BE2C (cell line): ENCODE measurements at regions not wholly inside any gene's neighbourhood (a gene's known extent, or its start where the extent isn't known, plus 50 kb on each side); places are given as distances from the start of the nearest gene placed in this dataset.
"Not testable (repeated sequence)": the region's sequence is repeated elsewhere in the genome, so short reads cannot be mapped to it uniquely, and the experiment has no call there.

Source experiments
- DNase-seq: peaks from one replicate; pipeline ENCODE4 v3.0.0-alpha.2; 2020
- H3K27me3 ChIP-seq: fragments of 250-450 bp; sonication (Bioruptor Pico); 2 replicates; pipeline ENCODE4 v1.5.1; 2020; ENCODE audit warnings: mild to moderate bottlenecking
- H3K36me3 ChIP-seq: fragments of 250-450 bp; sonication (Bioruptor Pico); 2 replicates; pipeline ENCODE4 v1.5.1; 2020; ENCODE audit warnings: mild to moderate bottlenecking
- H3K4me1 ChIP-seq: fragments of 250-450 bp; sonication (Bioruptor Pico); 2 replicates; pipeline ENCODE4 v1.5.1; 2020
- H3K4me3 ChIP-seq: 2 replicates; pipeline ENCODE4 v1.5.1; 2011; ENCODE audit warnings: low read depth, low read length
- H3K9me3 ChIP-seq: fragments of 250-450 bp; sonication (Bioruptor Pico); 2 replicates; pipeline ENCODE4 v1.5.1; 2020
- TF ChIP-seq, protein P1 (sequence below): IDR thresholded peaks from 2 replicates; pipeline ENCODE4 v1.5.1; 2012; ENCODE audit warnings: mild to moderate bottlenecking, low read depth, low read length

DNA sequence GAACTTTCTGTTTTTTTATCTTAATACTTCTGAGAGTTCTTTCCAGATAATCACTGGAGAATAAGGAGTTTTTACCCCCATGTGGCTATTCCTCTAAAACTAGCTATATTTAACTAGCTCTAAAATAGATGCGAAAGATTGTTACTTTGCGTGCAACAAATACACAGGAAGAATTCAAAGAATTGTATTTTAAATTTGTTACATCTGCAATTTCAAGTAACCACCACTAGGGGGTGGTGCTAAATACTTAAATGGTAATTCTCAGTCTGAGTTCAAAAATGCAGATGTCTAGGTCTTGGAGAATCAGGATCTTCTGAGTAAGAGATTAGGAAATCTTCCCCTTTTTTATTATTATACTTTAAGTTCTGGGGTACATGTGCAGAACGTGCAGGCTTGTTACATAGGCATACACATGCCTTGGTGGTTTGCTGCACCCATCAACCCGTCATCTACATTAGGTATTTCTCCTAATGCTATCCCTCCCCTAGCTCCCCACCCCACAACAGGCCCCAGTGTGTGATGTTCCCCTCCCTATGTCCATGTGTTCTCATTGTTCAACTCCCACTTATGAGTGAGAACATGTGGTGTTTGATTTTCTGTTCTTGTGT lies 346.9 kb downstream of the GOLGA6L6 start:
- H3K9me3 ChIP-seq, H3K4me1 ChIP-seq, DNase-seq, H3K27me3 ChIP-seq, H3K4me3 ChIP-seq, H3K36me3 ChIP-seq: not testable (repeated sequence)
- TF ChIP-seq, protein P1, sequence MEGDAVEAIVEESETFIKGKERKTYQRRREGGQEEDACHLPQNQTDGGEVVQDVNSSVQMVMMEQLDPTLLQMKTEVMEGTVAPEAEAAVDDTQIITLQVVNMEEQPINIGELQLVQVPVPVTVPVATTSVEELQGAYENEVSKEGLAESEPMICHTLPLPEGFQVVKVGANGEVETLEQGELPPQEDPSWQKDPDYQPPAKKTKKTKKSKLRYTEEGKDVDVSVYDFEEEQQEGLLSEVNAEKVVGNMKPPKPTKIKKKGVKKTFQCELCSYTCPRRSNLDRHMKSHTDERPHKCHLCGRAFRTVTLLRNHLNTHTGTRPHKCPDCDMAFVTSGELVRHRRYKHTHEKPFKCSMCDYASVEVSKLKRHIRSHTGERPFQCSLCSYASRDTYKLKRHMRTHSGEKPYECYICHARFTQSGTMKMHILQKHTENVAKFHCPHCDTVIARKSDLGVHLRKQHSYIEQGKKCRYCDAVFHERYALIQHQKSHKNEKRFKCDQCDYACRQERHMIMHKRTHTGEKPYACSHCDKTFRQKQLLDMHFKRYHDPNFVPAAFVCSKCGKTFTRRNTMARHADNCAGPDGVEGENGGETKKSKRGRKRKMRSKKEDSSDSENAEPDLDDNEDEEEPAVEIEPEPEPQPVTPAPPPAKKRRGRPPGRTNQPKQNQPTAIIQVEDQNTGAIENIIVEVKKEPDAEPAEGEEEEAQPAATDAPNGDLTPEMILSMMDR = peak; percentile 16; the same call in 1 of the 2 replicates

DNA sequence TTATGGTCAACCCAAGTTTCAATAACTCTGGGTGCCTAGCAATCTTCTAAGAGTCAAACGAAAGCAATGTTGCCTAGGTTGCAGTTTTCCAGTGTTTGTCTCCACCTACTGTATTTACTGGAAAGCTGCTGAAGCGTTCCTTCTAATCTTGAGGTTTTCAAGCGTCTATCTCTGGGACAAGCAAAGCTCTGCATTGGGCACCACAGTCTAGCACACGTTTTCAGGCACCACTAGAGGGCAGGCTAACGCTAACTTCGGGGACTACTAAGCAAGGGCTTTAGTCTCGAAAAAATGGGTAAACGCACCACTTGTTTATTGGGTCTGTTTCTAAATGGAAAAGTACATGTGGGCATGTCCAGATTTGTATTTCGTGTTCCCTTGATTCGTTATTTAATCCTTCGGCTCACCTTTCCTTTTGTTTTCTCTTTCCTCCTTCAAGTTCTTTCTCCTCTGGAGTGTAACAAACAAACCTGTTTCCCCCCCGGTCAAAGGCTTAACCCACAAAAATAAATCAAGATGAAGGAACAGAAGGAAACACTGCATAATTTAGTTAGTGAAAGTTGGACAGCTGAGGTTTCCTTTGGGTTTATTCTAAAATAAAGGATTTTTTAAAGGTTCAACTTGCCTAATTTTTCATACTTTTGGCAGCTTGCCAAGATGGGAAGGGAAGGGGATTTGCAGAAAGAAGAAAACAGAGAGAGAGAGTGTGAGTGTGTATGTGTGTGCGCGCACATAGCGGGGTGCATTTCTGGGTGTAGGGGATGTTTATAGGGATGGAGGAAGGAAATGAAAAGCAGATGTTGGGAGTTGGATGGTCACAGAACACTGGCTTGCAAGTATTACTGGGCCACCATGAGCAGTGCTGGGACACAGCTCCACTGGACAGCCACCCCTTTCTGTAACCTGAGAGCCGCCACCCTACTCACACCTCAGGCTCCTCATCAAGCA lies 348.3 kb downstream of the GOLGA6L6 start:
- H3K9me3 ChIP-seq, H3K4me3 ChIP-seq, H3K36me3 ChIP-seq, H3K4me1 ChIP-seq, H3K27me3 ChIP-seq: not testable (repeated sequence)
- DNase-seq = peak; percentile 24
- TF ChIP-seq, protein P1 = peak; percentile 19; the same call in 1 of the 2 replicates

DNA sequence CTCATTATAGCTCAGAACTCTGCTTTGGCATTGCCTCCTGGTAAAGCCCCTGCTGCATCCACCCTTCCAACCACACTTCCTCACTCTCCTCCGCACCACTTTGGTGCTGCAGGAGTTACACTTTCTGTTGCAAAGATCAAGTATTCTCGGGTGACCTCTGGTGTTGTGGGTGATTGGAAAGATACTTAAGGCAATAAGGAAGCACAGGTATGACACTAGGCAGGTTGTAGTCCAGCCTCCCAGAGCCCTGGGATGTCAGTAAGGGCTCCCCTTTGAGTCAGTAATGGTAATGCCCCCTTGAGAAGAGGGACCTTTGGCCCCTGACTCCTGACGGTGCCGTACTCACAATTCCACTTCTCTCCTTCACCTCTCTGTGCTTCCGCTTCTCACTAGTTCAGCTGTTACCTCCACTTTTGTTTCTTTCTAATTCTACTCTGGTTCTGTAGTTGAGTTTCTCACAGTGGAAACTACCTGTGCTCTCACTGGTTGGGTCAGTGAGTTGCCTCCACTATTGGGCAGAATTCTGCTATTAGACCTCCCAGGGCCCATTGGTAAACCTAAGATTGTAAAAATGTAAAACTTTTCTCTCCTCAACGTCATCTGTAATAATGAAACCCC lies 350.0 kb downstream of the GOLGA6L6 start:
- not testable (repeated sequence) for H3K27me3 ChIP-seq, H3K9me3 ChIP-seq, H3K36me3 ChIP-seq, DNase-seq, H3K4me1 ChIP-seq, H3K4me3 ChIP-seq

DNA sequence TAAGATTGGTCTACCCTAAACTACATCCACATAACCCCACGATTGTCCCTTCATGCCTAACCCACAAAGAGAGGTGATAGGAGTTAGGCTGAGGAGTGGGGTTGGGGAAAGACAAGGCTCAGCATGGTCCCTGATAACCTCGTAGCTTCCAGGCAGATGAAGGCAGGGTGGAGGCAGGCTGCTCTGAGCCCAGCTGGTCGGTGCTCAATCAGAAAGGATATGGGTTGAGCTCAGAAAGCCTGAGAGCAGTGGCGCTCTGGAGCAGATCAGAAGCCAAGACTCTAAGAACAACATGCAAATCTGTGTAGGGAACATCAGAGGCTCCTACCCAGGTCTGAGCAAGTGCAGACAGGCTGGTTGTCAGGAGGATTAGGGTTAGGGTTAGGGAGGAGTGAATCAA lies 353.0 kb downstream of the GOLGA6L6 start:
- H3K36me3 ChIP-seq, DNase-seq, H3K9me3 ChIP-seq, H3K4me3 ChIP-seq, H3K4me1 ChIP-seq, H3K27me3 ChIP-seq: not testable (repeated sequence)

DNA sequence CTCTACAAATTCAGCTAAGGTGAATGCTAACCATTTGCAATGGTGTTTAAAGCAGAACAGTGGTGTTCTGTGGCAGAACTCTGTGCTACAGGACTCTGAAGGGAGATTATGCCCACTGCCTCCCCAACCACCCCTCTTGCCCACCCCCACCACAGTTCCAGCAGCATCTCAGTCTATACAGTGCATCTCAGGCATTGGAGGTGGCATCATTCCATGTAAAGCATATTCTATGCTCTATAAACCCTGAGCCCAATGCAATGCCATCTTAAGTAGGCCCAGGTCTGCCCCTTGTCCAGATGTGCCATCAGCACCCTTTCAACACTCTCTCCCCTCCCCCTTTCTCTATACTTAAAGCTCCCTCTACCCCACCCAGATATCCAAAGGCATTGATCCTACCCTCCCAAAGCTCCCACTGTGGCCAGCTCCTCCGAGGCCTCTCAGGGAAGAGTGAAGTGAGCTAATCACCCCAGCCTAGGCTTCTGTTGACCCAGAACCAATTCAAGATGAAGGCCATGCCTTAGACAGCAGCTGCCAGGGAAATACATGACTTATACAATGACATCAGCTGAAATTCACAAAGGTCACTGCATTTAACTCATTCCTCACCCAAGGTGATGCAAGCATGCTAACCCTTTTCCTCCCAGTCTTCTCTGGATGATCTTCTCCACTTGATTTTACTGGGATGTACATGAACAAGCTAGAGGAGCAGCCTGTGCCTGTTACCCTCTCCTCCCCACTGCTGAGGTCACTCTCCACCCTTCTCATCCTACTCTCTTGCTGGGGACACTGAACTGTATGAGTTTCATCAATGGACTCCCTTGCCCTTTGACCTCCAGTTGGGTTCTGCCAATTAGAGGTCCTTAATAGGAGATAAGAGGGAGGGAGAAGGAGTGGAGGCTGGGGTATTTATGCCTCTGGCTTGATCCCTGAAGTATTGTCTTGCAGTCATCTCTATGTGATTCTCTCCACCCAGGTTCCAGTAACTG lies 353.9 kb downstream of the GOLGA6L6 start:
- H3K4me3 ChIP-seq, H3K36me3 ChIP-seq, DNase-seq, H3K4me1 ChIP-seq, H3K27me3 ChIP-seq, H3K9me3 ChIP-seq: not testable (repeated sequence)

DNA sequence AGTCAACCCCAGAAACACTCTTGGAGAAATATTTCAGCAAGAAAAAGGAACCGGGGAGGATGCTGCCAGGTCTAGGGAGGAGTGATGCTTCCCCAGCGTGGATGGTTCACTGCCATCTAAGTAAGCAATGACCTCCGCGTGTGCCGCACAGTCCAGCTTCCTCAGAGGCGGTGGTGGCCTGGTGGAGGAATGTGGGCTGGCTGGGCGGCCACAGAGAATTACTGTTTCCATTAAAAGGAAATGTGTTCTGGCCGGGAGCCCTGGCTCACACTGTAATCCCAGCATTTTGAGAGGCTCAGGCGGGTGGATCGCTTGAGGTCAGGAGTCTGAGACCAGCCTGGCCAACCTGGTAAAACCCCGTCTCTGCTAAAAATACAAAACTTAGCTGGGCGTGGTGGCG lies 356.7 kb downstream of the GOLGA6L6 start:
- H3K4me1 ChIP-seq, H3K27me3 ChIP-seq, DNase-seq, H3K36me3 ChIP-seq, H3K9me3 ChIP-seq, H3K4me3 ChIP-seq: not testable (repeated sequence)

DNA sequence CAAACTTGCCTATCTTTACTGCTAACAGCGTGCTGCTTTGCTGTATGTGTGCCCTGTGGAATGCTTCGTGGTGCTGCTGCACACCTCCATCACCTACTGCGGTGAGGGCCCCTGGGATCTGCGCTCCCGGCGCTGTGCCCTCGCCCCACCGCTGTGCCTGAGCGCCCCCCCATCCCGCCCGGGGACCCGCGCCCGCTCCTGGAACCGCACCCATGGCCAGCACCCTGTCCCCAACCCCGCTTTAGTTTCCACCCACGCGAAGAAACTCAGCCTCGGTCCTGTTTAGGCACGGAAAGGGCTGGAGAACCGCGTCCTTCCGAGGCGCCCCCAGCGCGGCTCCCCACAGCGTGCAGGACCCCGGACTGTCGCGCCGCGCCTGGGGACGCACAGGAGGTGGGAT lies 373.4 kb downstream of the GOLGA6L6 start:
- H3K27me3 ChIP-seq, H3K36me3 ChIP-seq, DNase-seq, H3K9me3 ChIP-seq, H3K4me1 ChIP-seq, H3K4me3 ChIP-seq: not testable (repeated sequence)

DNA sequence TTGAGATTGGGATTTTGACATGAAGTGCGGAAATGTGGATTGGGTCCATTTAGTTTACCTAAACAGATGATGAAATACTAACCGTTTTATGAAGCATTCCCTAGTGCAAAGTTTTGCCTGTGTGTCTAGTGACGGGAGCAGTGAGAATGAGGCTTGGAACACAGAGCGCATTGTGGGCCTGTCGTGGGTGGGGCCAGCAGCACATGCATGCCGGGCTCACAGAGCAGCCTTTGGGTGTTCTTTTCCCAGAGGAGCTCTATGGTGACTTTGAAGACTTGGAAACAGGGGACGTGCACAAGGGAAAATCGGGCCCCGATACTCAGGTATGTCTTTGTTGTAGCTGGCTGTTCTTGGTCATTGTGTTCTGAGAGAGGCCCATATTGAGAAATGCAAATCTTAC lies 388.1 kb downstream of the GOLGA6L6 start:
- not testable (repeated sequence) for DNase-seq, H3K4me3 ChIP-seq, H3K36me3 ChIP-seq, H3K9me3 ChIP-seq, H3K27me3 ChIP-seq, H3K4me1 ChIP-seq

DNA sequence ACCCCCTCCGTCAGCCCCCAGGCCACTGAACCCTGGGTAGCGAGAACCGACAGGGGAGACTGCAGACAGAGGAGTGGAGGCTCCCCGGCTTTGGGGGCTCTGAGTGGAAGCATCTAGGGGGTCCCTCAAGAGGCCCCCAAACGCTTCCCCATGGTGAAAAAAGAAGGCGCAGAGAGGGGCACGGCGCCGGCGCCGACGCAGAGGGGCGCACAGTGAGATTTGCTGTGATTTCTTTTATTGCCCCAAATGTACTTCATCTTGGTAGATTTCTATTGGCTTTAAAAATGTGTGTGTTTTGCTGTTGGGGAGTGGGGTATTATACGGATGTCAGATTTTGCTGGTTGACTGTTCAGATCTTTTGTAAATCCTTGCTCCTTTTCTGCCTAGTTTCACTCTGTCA lies 392.9 kb downstream of the GOLGA6L6 start:
- not testable (repeated sequence) for H3K27me3 ChIP-seq, H3K4me3 ChIP-seq, H3K4me1 ChIP-seq, H3K36me3 ChIP-seq, H3K9me3 ChIP-seq, DNase-seq

DNA sequence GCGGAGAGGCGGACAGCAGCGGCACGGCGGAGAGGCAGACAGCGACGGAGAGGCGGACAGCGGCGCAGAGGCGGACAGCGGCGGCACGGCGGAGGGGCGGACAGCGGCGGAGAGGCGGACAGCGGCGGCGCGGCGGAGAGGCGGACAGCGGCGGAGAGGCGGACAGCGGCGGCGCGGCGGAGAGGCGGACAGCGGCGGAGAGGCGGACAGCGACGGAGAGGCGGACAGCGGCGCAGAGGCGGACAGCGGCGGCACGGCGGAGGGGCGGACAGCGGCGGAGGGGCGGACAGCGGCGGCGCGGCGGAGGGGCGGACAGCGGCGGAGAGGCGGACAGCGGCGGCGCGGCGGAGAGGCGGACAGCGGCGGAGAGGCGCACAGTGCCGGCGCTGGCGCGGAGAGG lies 393.6 kb downstream of the GOLGA6L6 start:
- not testable (repeated sequence) for DNase-seq, H3K36me3 ChIP-seq, H3K4me3 ChIP-seq, H3K27me3 ChIP-seq, H3K9me3 ChIP-seq, H3K4me1 ChIP-seq

DNA sequence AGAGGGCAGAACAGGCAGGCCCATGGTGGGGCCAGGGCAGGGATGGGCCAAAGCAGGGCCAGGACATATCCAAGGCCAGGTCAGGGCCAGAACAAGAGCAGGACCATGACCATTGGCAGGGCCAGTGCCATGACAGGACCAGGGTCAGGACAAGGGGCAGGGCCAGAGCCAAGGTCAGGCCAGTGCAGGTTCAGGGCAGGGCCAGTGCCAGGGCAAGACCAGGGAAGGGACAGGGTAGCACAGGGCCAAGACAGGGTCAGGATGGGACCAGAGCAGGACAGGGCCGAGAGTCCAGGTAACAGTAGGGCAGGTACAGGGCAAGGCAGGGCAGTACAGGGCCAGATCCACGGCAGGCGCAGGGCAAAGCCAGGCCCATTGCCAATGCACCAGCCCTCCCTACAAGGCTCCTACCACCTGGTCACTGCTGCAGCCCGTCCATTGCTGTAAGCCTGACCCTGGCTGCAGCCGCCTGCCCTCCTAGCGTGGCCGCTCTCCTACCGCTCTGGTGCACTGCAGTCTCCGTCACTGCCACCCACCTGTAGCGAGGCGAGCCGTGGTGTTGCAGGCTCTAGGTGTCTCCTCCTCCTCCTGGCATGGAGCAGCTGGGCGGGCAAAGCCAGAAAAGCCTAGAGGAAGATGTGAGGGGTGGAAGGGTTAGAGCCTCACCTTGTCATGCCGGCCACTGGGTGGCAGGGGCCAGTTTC lies 397.1 kb downstream of the GOLGA6L6 start:
- H3K4me1 ChIP-seq, H3K36me3 ChIP-seq: not testable (repeated sequence)

DNA sequence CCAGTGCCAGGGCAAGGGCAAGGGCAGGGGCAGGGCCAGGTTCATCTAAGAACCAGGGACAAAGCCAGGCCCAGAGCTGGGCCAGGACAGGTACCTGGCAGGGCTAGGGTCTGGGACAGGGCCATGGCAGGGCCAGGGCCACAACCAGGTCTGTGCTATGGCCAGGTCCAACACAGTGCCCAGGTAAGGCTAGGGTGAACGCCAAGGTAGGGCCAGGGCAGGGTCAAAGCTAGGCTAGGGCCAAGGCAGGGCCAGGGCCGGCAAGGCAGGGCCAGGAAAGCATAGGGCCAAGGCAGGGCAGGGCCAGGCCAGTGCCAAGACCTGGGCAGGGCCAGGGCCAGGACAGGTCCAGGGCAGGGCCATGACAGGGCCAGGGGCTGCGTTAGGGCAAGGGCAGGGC lies 398.7 kb downstream of the GOLGA6L6 start:
- H3K36me3 ChIP-seq, H3K27me3 ChIP-seq, H3K4me3 ChIP-seq, DNase-seq, H3K4me1 ChIP-seq, H3K9me3 ChIP-seq: not testable (repeated sequence)

More for the DNA sequence above, 397.1 kb downstream of the GOLGA6L6 start:
- not testable (repeated sequence) for DNase-seq, H3K4me3 ChIP-seq, H3K9me3 ChIP-seq, H3K27me3 ChIP-seq
